ENCODE measurements at regions not wholly inside any gene's neighbourhood (a gene's known extent, or its start where the extent isn't known, plus 50 kb on each side); places are given as distances from the start of the nearest gene placed in this dataset.

- Histone ChIP-seq H3K79me2 (ENCODE audit: control insufficient read depth, insufficient read depth, low read length) (no peaks in the 10 kb centered on the region), H3K27ac (ENCODE audit: control insufficient read depth, insufficient read depth, low read length) (no peak overlapping the region), H3K4me1 (ENCODE audit: control insufficient read depth, extremely low read depth, insufficient read depth, low read length) (no peaks in the 10 kb centered on the region), H3K4me3 (ENCODE audit: control insufficient read depth in 2 of 3, extremely low read depth in 1 of 3, insufficient read depth in 2 of 3, low read depth in 1 of 3, low read length in 3 of 3) (no peak overlapping the region), H3K9ac (ENCODE audit: control insufficient read depth, extremely low read depth, insufficient read depth, low read length) (no peak overlapping the region), H3K4me2 (ENCODE audit: control insufficient read depth, extremely low read depth, insufficient read depth, low read depth, low read length) (no peak overlapping the region), H3K36me3 (ENCODE audit: control insufficient read depth in 2 of 2, extremely low read depth in 1 of 2, insufficient read depth in 2 of 2, low read length in 2 of 2) (no peaks in the 10 kb centered on the region), H3K9me1 (ENCODE audit: control insufficient read depth, extremely low read depth, insufficient read depth, low read length) (no peaks in the 10 kb centered on the region), H2AFZ (ENCODE audit: control insufficient read depth, low read length) (no peak overlapping the region), H3K27me3 (ENCODE audit: control insufficient read depth, extremely low read depth, insufficient read depth, low read length) (no peaks in the 10 kb centered on the region), H3K9me3 (ENCODE audit: control insufficient read depth, low read depth, low read length) (no peaks in the 10 kb centered on the region), H4K20me1 (ENCODE audit: control insufficient read depth, extremely low read depth, insufficient read depth, low read length) (no peaks in the 10 kb centered on the region)
- TF ChIP-seq, protein P1, sequence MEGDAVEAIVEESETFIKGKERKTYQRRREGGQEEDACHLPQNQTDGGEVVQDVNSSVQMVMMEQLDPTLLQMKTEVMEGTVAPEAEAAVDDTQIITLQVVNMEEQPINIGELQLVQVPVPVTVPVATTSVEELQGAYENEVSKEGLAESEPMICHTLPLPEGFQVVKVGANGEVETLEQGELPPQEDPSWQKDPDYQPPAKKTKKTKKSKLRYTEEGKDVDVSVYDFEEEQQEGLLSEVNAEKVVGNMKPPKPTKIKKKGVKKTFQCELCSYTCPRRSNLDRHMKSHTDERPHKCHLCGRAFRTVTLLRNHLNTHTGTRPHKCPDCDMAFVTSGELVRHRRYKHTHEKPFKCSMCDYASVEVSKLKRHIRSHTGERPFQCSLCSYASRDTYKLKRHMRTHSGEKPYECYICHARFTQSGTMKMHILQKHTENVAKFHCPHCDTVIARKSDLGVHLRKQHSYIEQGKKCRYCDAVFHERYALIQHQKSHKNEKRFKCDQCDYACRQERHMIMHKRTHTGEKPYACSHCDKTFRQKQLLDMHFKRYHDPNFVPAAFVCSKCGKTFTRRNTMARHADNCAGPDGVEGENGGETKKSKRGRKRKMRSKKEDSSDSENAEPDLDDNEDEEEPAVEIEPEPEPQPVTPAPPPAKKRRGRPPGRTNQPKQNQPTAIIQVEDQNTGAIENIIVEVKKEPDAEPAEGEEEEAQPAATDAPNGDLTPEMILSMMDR (optimal IDR thresholded peaks at IDR 0.05 in 1 of 3, IDR thresholded peaks at IDR 0.05 in 1 of 3, conservative IDR thresholded peaks at IDR 0.05 in 1 of 3; ENCODE audit: extremely low read depth in 1 of 3, insufficient read depth in 2 of 3, low read length in 3 of 3) = peak in 2 of 3 experiments; percentile 29 to 43
- no peak for TF ChIP-seq EZH2 (IDR thresholded peaks at IDR 0.05; ENCODE audit: low read length)
- no peak for FAIRE-seq
- DNase-seq (ENCODE audit: low read depth, low spot score) = no peak
- dilution Hi-C loops (cut with MboI; ENCODE audit: extremely low pct_ligation_motif_present, low sequenced_read_pairs) = loop anchor here (25.0 kb wide), 1 partner anchor 572 kb away; no protein-coding TSS in a partner anchor
Observed at GRCh38 chr7:85890244-85890811, 703.5 kb upstream of the SEMA3D start.

DNA sequence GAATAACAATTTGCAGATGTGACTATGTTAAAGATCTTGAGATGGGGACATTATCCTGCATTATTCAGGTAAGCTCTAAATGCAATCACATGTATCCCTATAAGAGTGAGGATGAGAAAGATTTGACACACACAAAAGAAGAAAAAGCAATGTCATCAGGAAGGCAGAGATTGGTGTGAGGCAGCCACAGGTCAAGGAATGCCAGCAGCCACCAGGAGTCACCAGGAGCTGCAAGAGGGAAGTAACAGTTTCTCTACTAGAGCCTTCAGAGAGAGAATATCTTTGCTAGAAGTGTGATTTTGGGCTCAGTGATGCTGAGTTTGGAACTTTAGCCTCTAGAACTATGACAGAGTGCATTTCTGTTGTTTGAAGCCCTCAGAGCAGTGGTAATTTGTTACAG lies 700.3 kb upstream of the SEMA3D start:
- Histone ChIP-seq H4K20me1 (ENCODE audit: control insufficient read depth, extremely low read depth, insufficient read depth, low read length) (no peaks in the 10 kb centered on the region), H3K9me1 (ENCODE audit: control insufficient read depth, extremely low read depth, insufficient read depth, low read length) (no peaks in the 10 kb centered on the region), H3K27me3 (ENCODE audit: control insufficient read depth, extremely low read depth, insufficient read depth, low read length) (no peaks in the 10 kb centered on the region), H3K36me3 (ENCODE audit: control insufficient read depth in 2 of 2, extremely low read depth in 1 of 2, insufficient read depth in 2 of 2, low read length in 2 of 2) (no peaks in the 10 kb centered on the region), H3K4me3 (ENCODE audit: control insufficient read depth in 2 of 3, extremely low read depth in 1 of 3, insufficient read depth in 2 of 3, low read depth in 1 of 3, low read length in 3 of 3) (no peak overlapping the region), H3K4me2 (ENCODE audit: control insufficient read depth, extremely low read depth, insufficient read depth, low read depth, low read length) (no peak overlapping the region), H3K4me1 (ENCODE audit: control insufficient read depth, extremely low read depth, insufficient read depth, low read length) (no peaks in the 10 kb centered on the region), H3K27ac (ENCODE audit: control insufficient read depth, insufficient read depth, low read length) (no peak overlapping the region), H3K9ac (ENCODE audit: control insufficient read depth, extremely low read depth, insufficient read depth, low read length) (no peak overlapping the region), H3K9me3 (ENCODE audit: control insufficient read depth, low read depth, low read length) (no peaks in the 10 kb centered on the region), H3K79me2 (ENCODE audit: control insufficient read depth, insufficient read depth, low read length) (no peaks in the 10 kb centered on the region), H2AFZ (ENCODE audit: control insufficient read depth, low read length) (no peak overlapping the region)
- TF ChIP-seq, protein P1 (optimal IDR thresholded peaks at IDR 0.05 in 1 of 3, IDR thresholded peaks at IDR 0.05 in 1 of 3, conservative IDR thresholded peaks at IDR 0.05 in 1 of 3; ENCODE audit: extremely low read depth in 1 of 3, insufficient read depth in 2 of 3, low read length in 3 of 3) = no peak
- TF ChIP-seq EZH2 (IDR thresholded peaks at IDR 0.05; ENCODE audit: low read length) = no peak
- dilution Hi-C loops (cut with MboI; ENCODE audit: extremely low pct_ligation_motif_present, low sequenced_read_pairs) = loop anchor here (25.0 kb wide), 1 partner anchor 575 kb away; no protein-coding TSS in a partner anchor
- DNase-seq (ENCODE audit: low read depth, low spot score) (no peak), FAIRE-seq (no peak)

All from keratinocyte (primary cell).